AG04449 (cell line): ENCODE measurements at regions not wholly inside any gene's neighbourhood (a gene's known extent, or its start where the extent isn't known, plus 50 kb on each side); places are given as distances from the start of the nearest gene placed in this dataset.

Source experiments
- CTCF ChIA-PET: fragments of 350-600 bp; formaldehyde crosslinking; extraction: SDS; loops from one replicate; lab custom pipeline; 2021; ENCODE audit warnings: antibody characterized with exemption; lab: Yijun Ruan, JAX
- POLR2A ChIA-PET: fragments of 400-600, 350-600 bp; formaldehyde crosslinking; extraction: SDS; loops from one replicate; lab custom pipeline; 2020; ENCODE audit warnings: antibody characterized with exemption, inconsistent platforms; lab: Yijun Ruan, JAX
- DNase-seq: peaks from one replicate; pipeline ENCODE4 v3.0.0-alpha.2; 2010; ENCODE audit warnings: low read depth, low spot score
- H3K4me3 ChIP-seq: 2 replicates; pipeline ENCODE4 v1.5.1; 2011; ENCODE audit warnings: low read depth, mild to moderate bottlenecking, control low read depth, low read length
- TF ChIP-seq, protein P1 (sequence below): IDR thresholded peaks from one replicate; pipeline ENCODE4 v1.5.1; 2011; ENCODE audit warnings: mild to moderate bottlenecking, moderate library complexity, low read length, control low read depth, inconsistent platforms; ENCODE audit not compliant: insufficient read depth; ENCODE audit errors: missing control alignments

DNA sequence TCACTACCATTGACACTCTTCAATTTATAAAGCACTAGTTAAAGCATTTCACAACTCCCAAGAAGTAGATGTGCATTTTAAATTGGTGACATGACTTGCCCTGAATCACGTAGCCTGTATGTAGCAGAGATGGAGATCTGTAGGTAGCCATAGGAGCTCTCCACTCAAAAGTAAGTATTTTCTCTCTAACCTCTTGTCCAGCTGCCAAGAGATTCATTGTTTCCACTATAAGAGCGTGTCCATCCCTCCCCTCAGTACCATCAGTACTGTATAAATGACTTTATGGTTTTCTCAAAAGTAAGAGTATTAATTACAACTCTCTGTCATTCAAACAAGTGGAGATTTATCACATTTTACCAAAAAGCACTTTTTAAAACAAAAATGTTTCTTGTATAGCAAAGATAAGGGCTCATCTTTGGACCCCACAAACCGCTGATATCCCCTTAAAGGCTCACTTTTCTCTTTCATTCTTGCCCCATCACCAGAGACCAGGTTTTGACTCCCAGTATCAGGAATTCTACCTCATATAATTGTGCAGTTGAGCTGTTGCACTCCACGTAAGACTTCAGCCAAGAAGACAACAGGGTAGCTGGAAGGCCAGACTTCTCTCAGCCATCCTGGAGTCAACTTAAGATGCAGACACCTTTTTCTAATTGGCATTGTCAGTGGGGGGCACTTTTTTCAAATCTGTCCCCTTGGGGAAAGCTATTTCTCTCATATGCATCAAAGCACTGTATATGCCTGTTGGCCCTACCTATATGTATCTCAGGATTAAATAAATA lies 78.0 kb upstream of the GALNT5 start:
- TF ChIP-seq, protein P1, sequence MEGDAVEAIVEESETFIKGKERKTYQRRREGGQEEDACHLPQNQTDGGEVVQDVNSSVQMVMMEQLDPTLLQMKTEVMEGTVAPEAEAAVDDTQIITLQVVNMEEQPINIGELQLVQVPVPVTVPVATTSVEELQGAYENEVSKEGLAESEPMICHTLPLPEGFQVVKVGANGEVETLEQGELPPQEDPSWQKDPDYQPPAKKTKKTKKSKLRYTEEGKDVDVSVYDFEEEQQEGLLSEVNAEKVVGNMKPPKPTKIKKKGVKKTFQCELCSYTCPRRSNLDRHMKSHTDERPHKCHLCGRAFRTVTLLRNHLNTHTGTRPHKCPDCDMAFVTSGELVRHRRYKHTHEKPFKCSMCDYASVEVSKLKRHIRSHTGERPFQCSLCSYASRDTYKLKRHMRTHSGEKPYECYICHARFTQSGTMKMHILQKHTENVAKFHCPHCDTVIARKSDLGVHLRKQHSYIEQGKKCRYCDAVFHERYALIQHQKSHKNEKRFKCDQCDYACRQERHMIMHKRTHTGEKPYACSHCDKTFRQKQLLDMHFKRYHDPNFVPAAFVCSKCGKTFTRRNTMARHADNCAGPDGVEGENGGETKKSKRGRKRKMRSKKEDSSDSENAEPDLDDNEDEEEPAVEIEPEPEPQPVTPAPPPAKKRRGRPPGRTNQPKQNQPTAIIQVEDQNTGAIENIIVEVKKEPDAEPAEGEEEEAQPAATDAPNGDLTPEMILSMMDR = no peak
- DNase-seq = no peak
- no peak overlapping the region for H3K4me3 ChIP-seq
- ChIA-PET POLR2A (no interaction called here), CTCF (interaction anchor here (0.8 to 3.4 kb wide), 3 partner anchors 12 to 844 kb away, joined by 3 to 13 read pairs (median 3); no protein-coding TSS in a partner anchor)

- H3K4me3 ChIP-seq = no peak overlapping the region
- ChIA-PET POLR2A (no interaction called here), CTCF (interaction anchor here (0.6 to 3.4 kb wide), 3 partner anchors 11 to 847 kb away, joined by 3 to 13 read pairs (median 3); no protein-coding TSS in a partner anchor)
- no peak for DNase-seq
- TF ChIP-seq, protein P1 = no peak
Observed at GRCh38 chr2:157180359-157180758, 77.1 kb upstream of the GALNT5 start.

- ChIA-PET CTCF (interaction anchor here (0.6 to 3.4 kb wide), 3 partner anchors 9 to 848 kb away, joined by 3 to 13 read pairs (median 3); no protein-coding TSS in a partner anchor), POLR2A (no interaction called here)
- DNase-seq = no peak
- TF ChIP-seq, protein P1 = no peak
- no peak overlapping the region for H3K4me3 ChIP-seq
Observed at GRCh38 chr2:157181234-157181633, 76.3 kb upstream of the GALNT5 start.

- H3K4me3 ChIP-seq = no peak overlapping the region
- TF ChIP-seq, protein P1 = no peak
- DNase-seq = no peak
- ChIA-PET CTCF (interaction anchor here (1.3 to 3.4 kb wide), 3 partner anchors 8 to 12 kb away, joined by 3 to 13 read pairs (median 4); no protein-coding TSS in a partner anchor), POLR2A (no interaction called here)
Observed at GRCh38 chr2:157182204-157182709, 75.2 kb upstream of the GALNT5 start.

- H3K4me3 ChIP-seq = no peak overlapping the region
- CTCF ChIA-PET = interaction anchor here (1.0 to 3.4 kb wide), 5 partner anchors 8 to 11 kb away, joined by 3 to 13 read pairs (median 4); no protein-coding TSS in a partner anchor
- DNase-seq = peak; percentile 67
- POLR2A ChIA-PET = no interaction called here
- TF ChIP-seq, protein P1 = no peak
Observed at GRCh38 chr2:157182834-157183396, 74.6 kb upstream of the GALNT5 start.
